GM12874 (cell line): ENCODE measurements at regions not wholly inside any gene's neighbourhood (a gene's known extent, or its start where the extent isn't known, plus 50 kb on each side); places are given as distances from the start of the nearest gene placed in this dataset.

Experiments used
- CTCF ChIP-seq: IDR thresholded peaks from 2 replicates; pipeline ENCODE4 v1.5.1; 2011; ENCODE audit warnings: low read depth, mild to moderate bottlenecking, control low read depth, low read length, moderate library complexity; ENCODE audit not compliant: insufficient read depth

- no peak for TF ChIP-seq CTCF
Measured at GRCh38 chr1:29821605-29822004, 585.3 kb downstream of the PTPRU start.

GRCh38 chr1:29820401-29820800 lies 584.1 kb downstream of the PTPRU start:
- TF ChIP-seq CTCF = no peak

GRCh38 chr1:29812408-29813135 lies 576.2 kb downstream of the PTPRU start:
- no peak for TF ChIP-seq CTCF

DNA sequence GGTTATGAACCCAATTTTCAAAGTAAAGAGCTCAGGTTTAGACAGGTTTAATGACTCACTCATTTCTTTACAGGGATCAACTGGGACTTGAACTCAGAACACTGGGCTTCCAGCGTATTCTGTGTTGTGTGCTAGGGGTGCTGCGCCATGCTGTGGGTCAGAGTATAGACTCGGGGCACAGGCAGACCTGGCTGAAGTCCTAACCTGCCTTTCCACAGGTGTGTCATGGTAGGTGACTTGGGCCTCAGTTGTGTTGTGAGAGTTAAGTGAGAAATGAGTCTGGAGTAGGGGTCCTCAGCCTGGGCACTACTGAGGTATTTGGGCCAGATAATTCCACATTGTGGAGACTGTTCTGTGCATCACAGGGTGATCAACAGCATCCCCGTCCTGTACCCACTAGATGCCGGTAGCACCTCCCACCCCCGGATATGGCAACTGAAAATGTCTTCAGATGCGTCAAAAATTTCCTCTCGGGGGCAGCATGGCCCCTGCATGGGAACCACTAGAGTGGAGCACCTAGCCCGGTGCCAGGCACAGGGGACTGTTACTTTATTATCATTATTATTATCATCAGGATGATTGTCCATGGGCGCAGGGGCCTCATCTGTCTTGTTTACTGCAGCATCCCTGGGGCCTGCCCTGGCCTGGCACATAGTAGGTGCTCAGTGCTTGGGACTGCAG lies 575.5 kb downstream of the PTPRU start:
- no peak for TF ChIP-seq CTCF

DNA sequence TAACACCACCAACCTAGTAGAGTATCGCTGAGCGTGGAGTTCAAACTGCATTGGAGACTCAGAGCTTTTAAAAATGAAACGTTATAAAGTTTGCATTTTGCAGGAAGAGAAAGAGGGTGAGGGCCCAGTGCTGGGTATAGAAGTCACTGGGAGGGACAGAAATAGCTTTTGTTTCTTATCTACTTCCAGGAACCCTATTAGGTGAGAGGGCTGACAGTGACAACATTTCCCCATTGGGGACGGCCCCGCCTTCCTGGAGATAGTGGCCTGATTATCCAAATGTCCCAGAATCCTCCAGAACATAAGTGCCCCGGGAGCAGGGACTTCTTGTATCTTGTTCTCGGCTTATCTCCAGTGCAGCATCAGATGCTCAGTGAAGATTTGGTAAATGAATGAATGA lies 574.9 kb downstream of the PTPRU start:
- no peak for TF ChIP-seq CTCF

GRCh38 chr1:29810121-29811120 lies 574.1 kb downstream of the PTPRU start:
- TF ChIP-seq CTCF = no peak
